IMR-90 (cell line): ENCODE measurements at regions not wholly inside any gene's neighbourhood (a gene's known extent, or its start where the extent isn't known, plus 50 kb on each side); places are given as distances from the start of the nearest gene placed in this dataset.

ENCODE experiments used
- ATAC-seq: fragments of 200-7000 bp; cut with Tn5 transposase; 2 replicates; pipeline ENCODE4 v1.9.1; 2020; ENCODE audit warnings: low read depth, mild to moderate bottlenecking, moderate library complexity
- BruUV-seq: library from RNA; stranded (reverse); fragments of 400-500 nt; replicated peaks from 2 replicates; lab custom pipeline; 2021; lab: Mats Ljungman, UMichigan
- CTCF ChIA-PET: fragments of 300-600 bp; formaldehyde crosslinking; extraction: SDS; loops from one replicate; lab custom pipeline; 2021; ENCODE audit warnings: antibody characterized with exemption; lab: Yijun Ruan, JAX
- POLR2A ChIA-PET: fragments of 300-600 bp; sonication (Branson Sonifier 250); formaldehyde crosslinking; loops from one replicate; lab custom pipeline; 2022; ENCODE audit warnings: antibody characterized with exemption; ENCODE audit not compliant: unreplicated experiment; lab: Charles Lee
- DNase-seq: peaks from one replicate; pipeline ENCODE4 v3.0.0; 2013
- H2AFZ ChIP-seq: replicated peaks from 2 replicates; pipeline ENCODE3; 2013; ENCODE audit warnings: low read length, mild to moderate bottlenecking; ENCODE audit not compliant: poor library complexity
- H2AK5ac ChIP-seq: 2 replicates; pipeline ENCODE4 v1.6.1; 2013; ENCODE audit warnings: low read depth, low read length, inconsistent platforms
- H2AK9ac ChIP-seq: replicated peaks from 2 replicates; pipeline ENCODE3; 2013; ENCODE audit warnings: mild to moderate bottlenecking, low read depth, low read length, moderate library complexity; ENCODE audit not compliant: poor library complexity
- H2BK120ac ChIP-seq: 2 replicates; pipeline ENCODE4 v1.6.1; 2013; ENCODE audit warnings: low read depth, low read length, inconsistent platforms
- H2BK15ac ChIP-seq: 3 replicates; pipeline ENCODE4 v1.6.1; 2013; ENCODE audit warnings: low read depth, low read length, inconsistent platforms
- H2BK20ac ChIP-seq: 2 replicates; pipeline ENCODE4 v1.6.1; 2013; ENCODE audit warnings: low read depth, mild to moderate bottlenecking, inconsistent platforms, low read length, moderate library complexity
- H2BK5ac ChIP-seq: 2 replicates; pipeline ENCODE4 v1.6.1; 2013; ENCODE audit warnings: mild to moderate bottlenecking, low read depth, low read length, inconsistent platforms; ENCODE audit not compliant: poor library complexity, severe bottlenecking
- H3K14ac ChIP-seq: replicated peaks from 2 replicates; pipeline ENCODE4 v1.6.1; 2013; ENCODE audit warnings: low read depth, low read length, inconsistent platforms
- H3K18ac ChIP-seq: 2 replicates; pipeline ENCODE4 v1.6.1; 2013; ENCODE audit warnings: low read depth, low read length, control low read depth
- H3K23ac ChIP-seq: 2 replicates; pipeline ENCODE4 v1.6.1; 2013; ENCODE audit warnings: low read depth, low read length, inconsistent platforms
- H3K27ac ChIP-seq: 2 replicates; pipeline ENCODE4 v1.5.1; 2013; ENCODE audit warnings: mild to moderate bottlenecking, control low read depth, low read length; ENCODE audit not compliant: insufficient read depth
- H3K27me3 ChIP-seq: 2 replicates; pipeline ENCODE4 v1.6.1; 2013; ENCODE audit warnings: low read length; ENCODE audit not compliant: control insufficient read depth, insufficient read depth
- H3K36me3 ChIP-seq: 2 replicates; pipeline ENCODE4 v1.6.1; 2013; ENCODE audit warnings: low read length, mixed read lengths; ENCODE audit not compliant: control insufficient read depth, insufficient read depth
- H3K4ac ChIP-seq: 2 replicates; pipeline ENCODE4 v1.6.1; 2013; ENCODE audit warnings: low read depth, low read length, inconsistent platforms
- H3K4me1 ChIP-seq: 2 replicates; pipeline ENCODE4 v1.6.1; 2013; ENCODE audit warnings: low read length, mixed read lengths; ENCODE audit not compliant: control insufficient read depth, insufficient read depth
- H3K4me2 ChIP-seq: 2 replicates; pipeline ENCODE4 v1.6.1; 2013; ENCODE audit warnings: low read depth, mild to moderate bottlenecking, control low read depth, low read length, moderate library complexity
- H3K4me3 ChIP-seq: 2 replicates; pipeline ENCODE4 v1.5.1; 2013; ENCODE audit warnings: low read depth, mild to moderate bottlenecking, control low read depth, low read length, moderate library complexity; ENCODE audit not compliant: insufficient read depth
- H3K56ac ChIP-seq: 2 replicates; pipeline ENCODE4 v1.6.1; 2013; ENCODE audit warnings: low read length, inconsistent platforms; ENCODE audit not compliant: insufficient read depth; ENCODE audit errors: extremely low read depth
- H3K79me1 ChIP-seq, 2 experiments: 2 replicates each; pipeline ENCODE4 v1.6.1; 2013; ENCODE audit warnings: low read length in 2 of 2, inconsistent platforms in 1 of 2, low read depth in 1 of 2
- H3K9ac ChIP-seq: 2 replicates; pipeline ENCODE4 v1.6.1; 2013; ENCODE audit warnings: low read depth, low read length, control low read depth
- H3K9me1 ChIP-seq: 2 replicates; pipeline ENCODE4 v1.6.1; 2013; ENCODE audit warnings: low read length, inconsistent platforms; ENCODE audit not compliant: insufficient read depth
- H3K9me3 ChIP-seq: 2 replicates; pipeline ENCODE4 v1.6.1; 2013; ENCODE audit warnings: low read length; ENCODE audit not compliant: control insufficient read depth, insufficient read depth
- H4K20me1 ChIP-seq: 2 replicates; pipeline ENCODE4 v1.6.1; 2013; ENCODE audit warnings: low read length, inconsistent platforms; ENCODE audit not compliant: insufficient read depth
- H4K5ac ChIP-seq: 2 replicates; pipeline ENCODE4 v1.6.1; 2013; ENCODE audit warnings: mild to moderate bottlenecking, low read depth, low read length, control low read depth
- H4K8ac ChIP-seq, 2 experiments: 2 replicates each; pipeline ENCODE4 v1.6.1; 2013; ENCODE audit warnings: low read depth in 2 of 2, low read length in 2 of 2, control low read depth in 1 of 2, inconsistent platforms in 1 of 2
- H4K91ac ChIP-seq: 2 replicates; pipeline ENCODE4 v1.6.1; 2013; ENCODE audit warnings: low read depth, low read length, inconsistent platforms; ENCODE audit not compliant: insufficient read depth
- MAZ ChIP-seq: IDR thresholded peaks from 2 replicates; pipeline ENCODE4 v1.6.1; 2012; ENCODE audit warnings: low read depth, mild to moderate bottlenecking, low read length, improper control_type of control experiment, moderate library complexity, borderline replicate concordance
- dilution Hi-C: fragments of 300-500 bp; cut with HindIII; formaldehyde crosslinking; loops from one replicate; pipeline ENCODE4 v1.14.3; 2018; ENCODE audit warnings: low sequenced_read_pairs; ENCODE audit not compliant: unreplicated experiment
- in situ Hi-C: fragments of 300-500 bp; cut with MboI; formaldehyde crosslinking; loops from 3 replicates; pipeline ENCODE4 v1.14.3; 2019; ENCODE audit warnings: low sequenced_read_pairs, inconsistent platforms, mixed read lengths
- intact Hi-C: fragments of 100-400 bp; cut with micrococcal nuclease; formaldehyde crosslinking; loops from 2 replicates; pipeline ENCODE4 v1.10.0; 2022

DNA sequence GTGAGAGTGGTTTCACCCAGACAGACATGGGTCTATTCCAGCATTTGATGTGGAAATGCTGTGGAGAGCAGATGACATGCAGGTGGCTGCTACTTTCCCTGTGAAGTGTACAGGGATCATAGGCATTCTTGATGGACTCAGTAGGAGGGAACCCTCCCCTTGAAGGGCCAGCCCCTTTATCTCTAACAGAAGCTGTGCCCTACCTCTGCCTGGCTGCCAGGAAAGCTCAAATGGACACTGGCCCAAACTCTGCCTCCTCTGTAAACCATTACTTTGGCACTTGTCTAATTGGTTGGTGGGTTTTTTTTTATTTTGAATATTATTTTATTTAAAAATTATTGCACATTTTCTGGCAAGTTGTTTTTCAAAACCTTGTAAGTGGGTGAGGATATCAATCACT is 106.7 kb upstream of the GGTLC1 start:
- Histone ChIP-seq H3K9me1 (no peaks in the 10 kb centered on the region), H4K91ac (no peak overlapping the region), H4K5ac (no peak overlapping the region), H3K23ac (no peak overlapping the region), H3K9ac (no peak overlapping the region), H3K56ac (no peak overlapping the region), H3K4me1 (no peaks in the 10 kb centered on the region), H3K18ac (no peak overlapping the region), H3K4me2 (no peak overlapping the region), H2BK20ac (no peak overlapping the region), H3K9me3 (no peaks in the 10 kb centered on the region), H3K4me3 (no peak overlapping the region), H3K79me1 (no peaks in the 10 kb centered on the region), H3K4ac (no peak overlapping the region), H2AK9ac (no peak overlapping the region), H2BK120ac (no peak overlapping the region), H2BK15ac (no peak overlapping the region), H2BK5ac (no peak overlapping the region), H3K36me3 (no peaks in the 10 kb centered on the region), H3K27me3 (no peaks in the 10 kb centered on the region), H2AK5ac (no peak overlapping the region), H4K20me1 (no peaks in the 10 kb centered on the region), H2AFZ (no peak overlapping the region), H3K14ac (no peak overlapping the region), H4K8ac (no peak overlapping the region), H3K27ac (no peak overlapping the region)
- DNase-seq (no peak), ATAC-seq (no peak)
- in situ Hi-C loops, result no loop called here
- no TSS peak for BruUV-seq
- intact Hi-C loops, result no loop called here
- POLR2A ChIA-PET, result no interaction called here
- CTCF ChIA-PET, result no interaction called here
- no peak for TF ChIP-seq MAZ
- dilution Hi-C loops, result no loop called here
